ENCODE measurements at regions not wholly inside any gene's neighbourhood (a gene's known extent, or its start where the extent isn't known, plus 50 kb on each side); places are given as distances from the start of the nearest gene placed in this dataset.

DNA sequence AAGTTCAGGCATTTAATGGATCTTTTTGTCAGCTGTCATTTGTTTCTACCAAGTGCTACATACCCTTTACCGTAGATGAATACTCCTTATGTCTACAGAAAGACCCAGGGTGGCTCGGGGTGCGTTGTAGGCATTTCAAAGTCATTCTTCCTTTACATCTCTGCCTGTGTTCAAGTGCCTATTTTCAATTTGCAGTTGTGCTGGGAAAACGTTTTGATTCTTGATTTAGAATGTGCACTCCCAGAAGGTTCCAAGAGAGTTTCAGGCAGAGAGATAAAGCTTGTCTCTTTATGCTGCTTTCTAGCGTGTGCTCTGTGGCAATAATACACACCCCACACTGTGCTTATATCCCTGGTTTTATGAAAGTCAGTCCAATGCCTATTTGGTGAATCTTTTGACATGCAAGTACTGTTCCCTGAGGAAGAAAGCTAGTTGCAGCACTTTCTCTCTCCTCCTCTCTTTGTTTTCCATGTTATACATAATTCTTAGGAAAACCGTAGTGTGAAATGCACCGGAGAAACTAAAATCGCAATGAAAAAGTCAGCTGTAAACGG, 828.1 kb upstream of the ZNF608 start:
- TF ChIP-seq TAF1 (IDR thresholded peaks at IDR 0.05; ENCODE audit: low read depth), result no peak
- TF ChIP-seq, protein P1, sequence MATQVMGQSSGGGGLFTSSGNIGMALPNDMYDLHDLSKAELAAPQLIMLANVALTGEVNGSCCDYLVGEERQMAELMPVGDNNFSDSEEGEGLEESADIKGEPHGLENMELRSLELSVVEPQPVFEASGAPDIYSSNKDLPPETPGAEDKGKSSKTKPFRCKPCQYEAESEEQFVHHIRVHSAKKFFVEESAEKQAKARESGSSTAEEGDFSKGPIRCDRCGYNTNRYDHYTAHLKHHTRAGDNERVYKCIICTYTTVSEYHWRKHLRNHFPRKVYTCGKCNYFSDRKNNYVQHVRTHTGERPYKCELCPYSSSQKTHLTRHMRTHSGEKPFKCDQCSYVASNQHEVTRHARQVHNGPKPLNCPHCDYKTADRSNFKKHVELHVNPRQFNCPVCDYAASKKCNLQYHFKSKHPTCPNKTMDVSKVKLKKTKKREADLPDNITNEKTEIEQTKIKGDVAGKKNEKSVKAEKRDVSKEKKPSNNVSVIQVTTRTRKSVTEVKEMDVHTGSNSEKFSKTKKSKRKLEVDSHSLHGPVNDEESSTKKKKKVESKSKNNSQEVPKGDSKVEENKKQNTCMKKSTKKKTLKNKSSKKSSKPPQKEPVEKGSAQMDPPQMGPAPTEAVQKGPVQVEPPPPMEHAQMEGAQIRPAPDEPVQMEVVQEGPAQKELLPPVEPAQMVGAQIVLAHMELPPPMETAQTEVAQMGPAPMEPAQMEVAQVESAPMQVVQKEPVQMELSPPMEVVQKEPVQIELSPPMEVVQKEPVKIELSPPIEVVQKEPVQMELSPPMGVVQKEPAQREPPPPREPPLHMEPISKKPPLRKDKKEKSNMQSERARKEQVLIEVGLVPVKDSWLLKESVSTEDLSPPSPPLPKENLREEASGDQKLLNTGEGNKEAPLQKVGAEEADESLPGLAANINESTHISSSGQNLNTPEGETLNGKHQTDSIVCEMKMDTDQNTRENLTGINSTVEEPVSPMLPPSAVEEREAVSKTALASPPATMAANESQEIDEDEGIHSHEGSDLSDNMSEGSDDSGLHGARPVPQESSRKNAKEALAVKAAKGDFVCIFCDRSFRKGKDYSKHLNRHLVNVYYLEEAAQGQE (IDR thresholded peaks at IDR 0.05; ENCODE audit: low read depth), result no peak
- TF ChIP-seq ZBTB7A (IDR thresholded peaks at IDR 0.05; ENCODE audit: low read depth), result no peak
- TF ChIP-seq, protein P2, sequence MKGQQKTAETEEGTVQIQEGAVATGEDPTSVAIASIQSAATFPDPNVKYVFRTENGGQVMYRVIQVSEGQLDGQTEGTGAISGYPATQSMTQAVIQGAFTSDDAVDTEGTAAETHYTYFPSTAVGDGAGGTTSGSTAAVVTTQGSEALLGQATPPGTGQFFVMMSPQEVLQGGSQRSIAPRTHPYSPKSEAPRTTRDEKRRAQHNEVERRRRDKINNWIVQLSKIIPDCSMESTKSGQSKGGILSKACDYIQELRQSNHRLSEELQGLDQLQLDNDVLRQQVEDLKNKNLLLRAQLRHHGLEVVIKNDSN (IDR thresholded peaks at IDR 0.05), result no peak

DNA sequence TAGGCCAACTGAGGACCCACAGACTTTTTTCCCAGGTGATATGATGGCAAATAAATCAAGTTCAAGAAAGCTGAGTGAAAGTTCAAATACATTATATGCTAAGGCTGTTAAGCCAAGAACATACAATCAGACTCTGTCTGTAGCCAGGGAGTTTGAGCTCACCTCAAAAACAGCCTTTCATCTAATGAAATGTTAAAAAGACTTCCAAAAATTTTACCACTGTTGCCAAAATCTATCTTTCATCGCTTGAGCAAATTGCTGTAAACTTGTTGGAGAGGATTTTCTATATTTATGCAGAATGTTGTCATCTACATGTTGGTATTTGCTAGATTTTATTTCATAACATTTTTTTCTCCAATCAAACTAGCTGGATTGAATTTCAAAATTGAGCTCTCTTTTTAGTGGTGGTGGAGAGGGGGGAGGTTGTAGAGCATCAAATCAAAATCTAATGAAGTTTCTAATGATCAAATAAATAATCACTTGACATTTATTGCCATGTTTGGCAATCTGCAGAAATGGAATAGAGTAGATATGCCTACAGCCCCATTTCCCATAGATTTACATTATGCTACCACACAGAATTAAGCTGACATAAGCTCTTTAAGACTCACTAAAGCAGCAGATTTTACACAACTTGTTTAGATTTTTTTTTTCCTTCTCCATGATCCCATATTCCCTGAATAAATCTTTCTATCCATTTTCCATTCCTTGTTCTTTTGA, 828.9 kb upstream of the ZNF608 start:
- TF ChIP-seq TAF1 (IDR thresholded peaks at IDR 0.05; ENCODE audit: low read depth), result no peak
- TF ChIP-seq NFIC (IDR thresholded peaks at IDR 0.05), result no peak
- no peak for TF ChIP-seq CREB1 (IDR thresholded peaks at IDR 0.05; ENCODE audit: low read depth)
- TF ChIP-seq RAD21 (IDR thresholded peaks at IDR 0.05; ENCODE audit: low read depth), result no peak
- TF ChIP-seq, protein P2 (IDR thresholded peaks at IDR 0.05), result no peak

DNA sequence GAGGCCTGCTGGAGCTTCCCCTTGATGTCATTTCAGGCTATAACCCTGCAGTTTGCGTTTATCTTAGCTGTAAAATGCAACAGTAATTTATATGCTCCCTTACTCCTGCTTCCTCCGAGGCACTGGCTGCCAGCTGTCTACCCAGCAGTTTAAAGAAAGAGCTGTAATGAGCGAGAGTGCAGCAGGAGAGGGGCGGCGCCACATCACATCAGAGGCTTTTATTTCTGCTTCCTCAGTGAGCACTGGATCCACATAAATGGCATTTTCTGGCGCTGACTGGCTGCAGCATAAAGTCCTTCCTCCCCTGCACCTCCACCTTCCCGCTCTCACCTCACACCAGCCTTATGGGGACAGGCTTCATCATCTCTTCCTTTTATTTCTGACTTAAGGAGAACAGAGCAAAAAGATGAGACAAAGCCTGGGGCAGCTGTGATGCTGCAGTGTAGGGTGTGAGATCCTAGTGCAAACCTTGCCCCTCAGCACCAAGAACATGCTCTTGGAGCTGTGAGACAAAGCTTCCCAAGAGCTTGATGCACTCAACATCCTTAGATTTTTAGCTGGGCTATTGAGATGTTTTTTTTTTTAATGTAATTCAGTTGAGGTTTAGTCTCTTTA, 829.6 kb upstream of the ZNF608 start:
- no peak for TF ChIP-seq CREB1 (IDR thresholded peaks at IDR 0.05; ENCODE audit: low read depth)
- TF ChIP-seq ZBTB7A (IDR thresholded peaks at IDR 0.05; ENCODE audit: low read depth), result no peak
- TF ChIP-seq TEAD4 (IDR thresholded peaks at IDR 0.05), result no peak
- no peak for TF ChIP-seq FOXM1 (IDR thresholded peaks at IDR 0.05; ENCODE audit: borderline replicate concordance, low read depth)
- TF ChIP-seq EP300 (IDR thresholded peaks at IDR 0.05; ENCODE audit: borderline replicate concordance), result no peak
- TF ChIP-seq EGR1 (IDR thresholded peaks at IDR 0.05), result no peak
- no peak for TF ChIP-seq NFIC (IDR thresholded peaks at IDR 0.05)

DNA sequence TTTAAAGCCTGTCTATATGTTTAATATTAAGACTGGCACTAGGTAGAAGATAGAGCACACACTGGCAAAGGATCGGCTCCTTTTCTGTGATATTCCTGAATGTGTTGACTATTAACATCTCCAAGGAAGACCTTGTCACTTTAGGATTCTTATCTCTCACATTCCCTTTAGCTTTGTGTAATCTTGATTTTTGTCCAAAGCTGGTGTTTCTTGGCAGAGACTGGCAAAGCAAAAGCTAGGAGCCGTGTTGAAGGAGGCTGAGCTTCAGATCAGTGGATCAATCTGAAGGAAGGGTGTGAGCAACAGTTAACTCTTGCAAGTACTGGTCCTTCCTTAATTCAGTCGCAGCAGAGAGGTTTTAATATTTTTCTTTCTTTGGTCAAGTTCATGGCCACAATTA, 830.4 kb upstream of the ZNF608 start:
- TF ChIP-seq TEAD4 (IDR thresholded peaks at IDR 0.05) (no peak), ZBTB7A (IDR thresholded peaks at IDR 0.05; ENCODE audit: low read depth) (no peak), YY1 (IDR thresholded peaks at IDR 0.05; ENCODE audit: low read depth) (no peak), CREB1 (IDR thresholded peaks at IDR 0.05; ENCODE audit: low read depth) (no peak)

DNA sequence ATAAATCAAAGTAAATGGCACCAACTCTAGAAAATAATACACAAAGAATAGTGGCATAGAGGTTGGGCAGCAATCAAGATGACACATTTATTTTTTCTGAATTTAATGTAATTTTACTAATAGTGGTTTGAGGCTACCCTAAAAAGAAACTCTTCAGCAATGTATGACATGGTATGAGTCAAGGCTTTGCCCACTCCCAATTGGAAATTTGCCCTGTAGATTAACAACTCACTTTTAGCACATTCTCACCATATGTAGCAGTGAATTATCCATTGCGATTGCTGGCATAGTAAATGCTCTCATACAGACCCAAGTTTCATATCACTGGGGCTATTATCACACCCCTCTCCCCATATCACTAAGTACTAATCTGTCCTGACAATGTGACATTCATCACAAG, 832.1 kb upstream of the ZNF608 start:
- no peak for TF ChIP-seq TCF12 (IDR thresholded peaks at IDR 0.05; ENCODE audit: low read depth)
- TF ChIP-seq, protein P3, sequence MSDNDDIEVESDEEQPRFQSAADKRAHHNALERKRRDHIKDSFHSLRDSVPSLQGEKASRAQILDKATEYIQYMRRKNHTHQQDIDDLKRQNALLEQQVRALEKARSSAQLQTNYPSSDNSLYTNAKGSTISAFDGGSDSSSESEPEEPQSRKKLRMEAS (IDR thresholded peaks at IDR 0.05), result no peak
- TF ChIP-seq YY1 (IDR thresholded peaks at IDR 0.05; ENCODE audit: low read depth), result no peak
- no peak for TF ChIP-seq NFIC (IDR thresholded peaks at IDR 0.05)
- no peak for TF ChIP-seq TEAD4 (IDR thresholded peaks at IDR 0.05)
- TF ChIP-seq, protein P2 (IDR thresholded peaks at IDR 0.05), result no peak
- no peak for TF ChIP-seq TAF1 (IDR thresholded peaks at IDR 0.05; ENCODE audit: low read depth)
- TF ChIP-seq ZBTB7A (IDR thresholded peaks at IDR 0.05; ENCODE audit: low read depth), result no peak
- no peak for TF ChIP-seq CEBPB (IDR thresholded peaks at IDR 0.05)
- no peak for TF ChIP-seq FOXM1 (IDR thresholded peaks at IDR 0.05; ENCODE audit: borderline replicate concordance, low read depth)
- no peak for TF ChIP-seq CREB1 (IDR thresholded peaks at IDR 0.05; ENCODE audit: low read depth)

DNA sequence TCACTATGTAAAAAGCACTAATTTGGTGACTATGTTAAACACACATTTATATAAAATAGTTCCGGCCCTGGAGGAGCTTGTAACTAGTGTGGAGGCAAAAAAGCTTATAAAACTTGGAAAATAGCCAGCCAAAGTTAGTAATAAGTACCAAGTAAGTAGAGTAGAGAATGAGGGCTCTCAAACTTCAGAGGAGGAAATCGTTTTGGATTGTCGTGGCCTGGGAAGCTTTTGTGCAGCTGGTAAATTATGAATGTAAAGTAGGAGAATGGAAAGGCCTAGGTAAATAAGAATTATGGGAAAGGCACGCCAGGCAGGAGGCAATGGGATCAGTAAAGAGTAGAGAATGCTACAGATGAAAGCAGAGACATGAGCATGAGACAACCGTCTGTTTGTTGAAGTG, 832.7 kb upstream of the ZNF608 start:
- TF ChIP-seq EP300 (IDR thresholded peaks at IDR 0.05; ENCODE audit: borderline replicate concordance) (no peak), TAF1 (IDR thresholded peaks at IDR 0.05; ENCODE audit: low read depth) (no peak), RAD21 (IDR thresholded peaks at IDR 0.05; ENCODE audit: low read depth) (no peak), NFIC (IDR thresholded peaks at IDR 0.05) (no peak), TCF12 (IDR thresholded peaks at IDR 0.05; ENCODE audit: low read depth) (no peak), CEBPB (IDR thresholded peaks at IDR 0.05) (no peak), YY1 (IDR thresholded peaks at IDR 0.05; ENCODE audit: low read depth) (no peak)
- TF ChIP-seq, protein P2 (IDR thresholded peaks at IDR 0.05), result no peak

- no peak for TF ChIP-seq TAF1 (IDR thresholded peaks at IDR 0.05; ENCODE audit: low read depth)
- TF ChIP-seq, protein P3 (IDR thresholded peaks at IDR 0.05), result no peak
Observed at GRCh38 chr5:125581311-125581710, 834.9 kb upstream of the ZNF608 start.
